ENCODE measurements at regions not wholly inside any gene's neighbourhood (a gene's known extent, or its start where the extent isn't known, plus 50 kb on each side); places are given as distances from the start of the nearest gene placed in this dataset.
"Not testable (repeated sequence)": the region's sequence is repeated elsewhere in the genome, so short reads cannot be mapped to it uniquely, and the experiment has no call there.

DNA sequence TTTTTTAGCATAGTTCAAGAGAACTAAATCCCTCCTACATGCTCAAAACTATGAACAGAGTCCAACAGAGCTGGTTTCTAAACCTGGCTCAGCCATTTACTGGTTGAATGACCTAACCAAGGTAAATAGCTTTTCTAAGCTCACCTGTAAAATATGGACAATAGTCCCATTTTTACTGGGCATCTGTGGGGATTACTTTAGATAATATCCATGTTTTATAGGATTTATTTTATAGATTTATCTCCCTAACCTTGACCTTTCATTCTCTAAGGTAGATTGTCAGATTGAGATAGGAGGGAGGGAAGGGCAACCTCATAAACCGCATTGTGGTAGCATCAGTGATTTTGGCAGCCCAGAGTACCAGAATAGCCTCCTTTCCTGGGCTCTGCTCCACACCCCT is 178.5 kb upstream of the TOX3 start:
- no peak for DNase-seq

GRCh38 chr16:52725043-52725442 is 178.1 kb upstream of the TOX3 start:
- no peak for DNase-seq

- DNase-seq = no peak
Observed at GRCh38 chr16:52721331-52721730, 174.4 kb upstream of the TOX3 start.

DNA sequence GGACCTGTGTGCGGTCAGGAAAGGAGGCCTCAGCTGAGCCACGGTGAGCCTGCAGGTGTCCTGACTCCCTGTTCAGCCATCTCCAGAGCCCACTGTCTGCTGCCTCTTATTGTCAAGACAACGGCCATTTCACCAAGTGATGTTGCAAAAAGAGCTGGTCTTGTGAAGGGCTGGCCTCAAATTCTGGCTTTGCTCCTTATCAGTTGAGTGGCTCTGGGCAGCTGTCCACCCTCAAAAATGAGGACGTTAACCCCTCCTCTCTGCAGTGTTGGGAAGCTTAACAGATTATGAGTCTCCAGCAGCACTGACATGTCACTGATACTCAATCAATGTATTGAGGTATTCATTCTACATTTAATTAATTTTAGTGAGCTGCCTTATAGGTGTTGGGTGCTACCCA is 171.1 kb upstream of the TOX3 start:
- no peak for DNase-seq

DNA sequence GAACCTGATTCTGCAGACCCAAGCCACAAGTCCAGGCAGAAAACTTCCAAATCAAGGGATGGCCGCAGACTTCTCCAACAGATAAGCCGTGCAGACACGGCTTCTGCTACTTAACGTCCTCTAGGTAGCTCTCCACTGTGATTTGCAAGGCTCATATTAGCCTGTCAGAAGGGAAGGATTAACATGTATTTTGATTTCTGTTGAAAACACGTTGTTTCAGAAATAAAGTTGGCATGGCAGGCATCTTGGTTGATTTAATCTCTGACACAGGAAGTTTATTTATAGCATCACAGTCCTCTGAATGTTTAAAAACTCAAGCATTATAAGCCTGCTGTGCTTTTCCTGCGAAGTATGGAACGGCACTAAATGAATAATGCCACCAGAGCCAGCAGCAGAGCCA is 166.8 kb upstream of the TOX3 start:
- no peak for DNase-seq

- no peak for DNase-seq
Observed at GRCh38 chr16:52709306-52709705, 162.4 kb upstream of the TOX3 start.

- DNase-seq = no peak
Observed at GRCh38 chr16:52708476-52708875, 161.5 kb upstream of the TOX3 start.

DNA sequence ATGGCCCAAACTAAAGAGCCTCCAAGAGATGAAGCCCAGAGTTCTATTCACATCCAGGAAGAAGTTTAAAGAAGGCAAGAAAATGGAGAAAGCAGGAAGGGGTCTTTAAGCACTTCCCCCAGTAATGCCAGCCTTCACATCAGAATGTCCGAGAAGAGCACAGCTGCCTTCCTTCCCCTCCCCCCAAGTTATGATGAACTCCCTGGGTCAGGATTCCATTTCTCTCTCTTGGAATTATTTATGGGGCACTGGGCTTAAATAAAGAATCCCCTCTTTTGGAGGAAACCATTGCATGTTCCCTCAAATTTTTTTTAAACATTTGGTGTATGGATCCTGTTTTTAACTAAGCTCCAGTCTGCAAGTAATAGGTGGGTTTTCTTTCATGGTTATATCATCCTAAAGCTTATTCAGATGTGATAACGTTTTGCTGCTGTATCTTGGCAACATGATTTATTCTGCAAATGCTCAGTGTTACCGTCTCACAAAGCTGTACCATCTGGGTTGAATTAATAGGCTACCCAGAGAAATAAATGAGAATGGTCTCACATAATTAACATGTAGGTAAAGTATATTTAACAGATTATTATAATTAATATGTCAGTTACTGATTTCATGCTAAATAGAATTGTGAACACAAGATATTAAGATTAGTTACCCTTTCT is 160.9 kb upstream of the TOX3 start:
- no peak for DNase-seq

GRCh38 chr16:52705122-52705521 is 158.2 kb upstream of the TOX3 start:
- no peak for DNase-seq

DNA sequence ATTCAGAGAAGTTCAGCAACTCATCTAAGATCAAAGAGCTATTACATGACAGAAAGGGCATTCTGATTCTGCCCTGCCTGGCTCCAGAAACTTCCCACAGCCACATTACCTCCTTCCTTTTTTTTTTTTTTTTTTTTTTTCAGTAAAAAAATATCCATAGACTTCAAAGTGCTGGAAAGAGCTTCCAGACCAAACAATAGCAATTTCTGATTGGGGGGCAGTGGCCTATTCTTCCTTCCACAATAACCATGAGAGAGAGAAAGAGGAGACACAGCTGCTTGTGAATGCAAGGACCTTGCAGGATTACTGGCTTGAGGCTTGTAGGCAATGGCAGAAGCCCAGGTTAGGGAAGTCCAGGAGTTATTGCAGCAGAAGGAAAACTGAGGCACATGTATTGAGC is 151.0 kb upstream of the TOX3 start:
- no peak for DNase-seq

- DNase-seq = no peak
Observed at GRCh38 chr16:52696126-52696525, 149.2 kb upstream of the TOX3 start.

GRCh38 chr16:52690468-52690867 is 143.5 kb upstream of the TOX3 start:
- no peak for DNase-seq

DNA sequence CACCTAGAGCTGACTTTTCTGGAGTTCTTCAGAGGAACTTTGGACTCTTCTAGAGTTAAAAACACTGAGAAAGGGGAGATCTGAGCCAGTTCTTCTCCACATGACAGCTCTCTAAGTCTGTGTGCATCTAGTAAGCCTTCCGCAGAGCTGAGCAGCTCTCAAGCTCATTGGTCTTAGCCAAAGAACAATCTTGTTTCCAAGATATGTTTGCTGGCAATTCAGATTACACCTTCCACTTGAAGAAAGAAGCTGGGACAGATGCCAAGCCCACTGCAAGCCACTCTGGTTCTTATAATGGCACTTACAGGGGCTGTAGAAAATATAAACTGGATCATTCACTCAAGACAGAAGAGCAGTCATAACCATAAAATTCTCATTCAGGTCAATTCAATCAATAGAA is 134.1 kb upstream of the TOX3 start:
- DNase-seq = no peak

GRCh38 chr16:52677501-52677900 is 130.6 kb upstream of the TOX3 start:
- no peak for DNase-seq

DNA sequence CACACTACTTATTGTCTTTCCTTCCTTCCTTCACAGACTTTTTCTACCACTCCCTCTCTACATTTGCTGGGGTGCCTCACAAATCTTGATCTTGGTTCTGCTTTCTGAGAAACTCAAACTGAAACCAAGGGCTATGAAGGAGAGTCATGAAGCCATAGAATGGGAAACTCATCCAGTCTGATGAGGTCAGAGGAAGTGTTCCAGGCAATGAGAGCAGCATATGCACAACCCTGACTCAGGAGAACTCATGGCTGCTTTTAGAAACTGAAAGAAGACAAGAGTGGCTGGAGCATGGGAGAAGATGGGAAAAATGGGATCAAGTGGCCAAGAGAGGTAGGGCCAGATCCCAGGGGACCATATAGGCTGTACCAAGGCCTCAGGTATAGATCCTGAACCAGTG is 130.0 kb upstream of the TOX3 start:
- no peak for DNase-seq

DNA sequence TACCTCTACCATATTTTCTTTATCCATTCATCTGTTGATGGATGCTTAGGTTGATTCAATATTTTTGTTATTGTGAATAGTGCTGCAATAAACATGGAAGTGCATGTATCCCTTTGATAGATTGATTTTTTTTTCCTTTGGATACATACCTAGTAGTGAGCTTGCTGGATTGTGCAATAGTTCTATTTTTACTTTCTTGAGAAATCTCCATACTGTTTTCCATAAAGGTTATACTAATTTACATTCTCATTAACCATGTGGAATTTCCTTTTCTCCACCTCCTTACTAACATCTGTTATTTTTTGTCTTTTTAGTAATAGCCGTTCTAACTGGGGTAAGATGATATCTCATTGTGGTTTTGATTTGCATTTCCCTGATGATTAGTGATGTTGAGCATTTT is 124.6 kb upstream of the TOX3 start:
- DNase-seq = no peak

DNA sequence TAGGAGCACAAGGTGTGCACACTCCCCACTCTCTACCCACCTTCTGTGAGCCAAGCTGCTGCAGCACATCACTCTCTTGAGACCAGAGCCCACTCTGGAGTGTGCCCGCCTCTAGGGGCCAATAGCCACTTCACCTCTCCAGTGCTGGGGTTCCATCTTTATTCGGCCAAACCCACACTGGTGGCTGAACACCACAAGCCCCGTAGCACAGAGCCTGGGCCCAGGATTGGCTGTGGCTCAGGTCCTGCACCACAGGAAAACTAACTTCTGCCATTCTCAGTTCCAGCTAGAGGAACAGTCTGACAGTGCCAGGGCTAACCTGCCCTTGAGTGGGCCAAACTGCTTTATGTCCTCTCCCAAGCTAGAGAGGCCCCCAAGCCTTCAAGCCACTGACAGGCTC is 111.0 kb upstream of the TOX3 start:
- no peak for DNase-seq

DNA sequence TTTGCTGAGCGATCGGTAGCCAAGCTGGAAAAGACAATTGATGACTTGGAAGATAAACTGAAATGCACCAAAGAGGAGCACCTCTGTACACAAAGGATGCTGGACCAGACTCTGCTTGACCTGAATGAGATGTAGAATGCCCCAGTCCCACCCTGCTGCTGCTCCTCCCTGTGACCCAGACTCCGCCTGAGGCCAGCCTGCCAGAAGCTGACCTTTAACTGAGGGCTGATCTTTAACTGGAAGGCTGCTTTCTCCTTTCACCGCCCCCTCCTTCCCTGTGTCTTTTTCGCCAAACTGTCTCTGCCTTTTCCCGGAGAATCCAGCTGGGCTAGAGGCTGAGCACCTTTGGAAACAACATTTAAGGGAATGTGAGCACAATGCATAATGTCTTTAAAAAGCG is 109.0 kb upstream of the TOX3 start:
- DNase-seq = not testable (repeated sequence)

DNA sequence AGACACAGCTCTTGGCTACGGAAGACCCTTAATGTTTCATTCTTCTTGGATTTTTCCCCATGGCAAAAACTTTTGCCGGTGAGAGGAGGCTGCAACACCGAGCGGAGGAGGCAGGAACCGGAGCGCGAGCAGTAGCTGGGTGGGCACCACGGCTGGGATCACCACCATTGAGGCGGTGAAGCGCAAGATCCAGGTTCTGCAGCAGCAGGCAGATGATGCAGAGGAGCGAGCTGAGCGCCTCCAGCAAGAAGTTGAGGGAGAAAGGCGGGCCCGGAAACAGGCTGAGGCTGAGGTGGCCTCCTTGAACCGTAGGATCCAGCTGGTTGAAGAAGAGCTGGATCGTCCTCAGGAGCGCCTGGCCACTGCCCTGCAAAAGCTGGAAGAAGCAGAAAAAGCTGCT is 108.2 kb upstream of the TOX3 start:
- DNase-seq = not testable (repeated sequence)

DNA sequence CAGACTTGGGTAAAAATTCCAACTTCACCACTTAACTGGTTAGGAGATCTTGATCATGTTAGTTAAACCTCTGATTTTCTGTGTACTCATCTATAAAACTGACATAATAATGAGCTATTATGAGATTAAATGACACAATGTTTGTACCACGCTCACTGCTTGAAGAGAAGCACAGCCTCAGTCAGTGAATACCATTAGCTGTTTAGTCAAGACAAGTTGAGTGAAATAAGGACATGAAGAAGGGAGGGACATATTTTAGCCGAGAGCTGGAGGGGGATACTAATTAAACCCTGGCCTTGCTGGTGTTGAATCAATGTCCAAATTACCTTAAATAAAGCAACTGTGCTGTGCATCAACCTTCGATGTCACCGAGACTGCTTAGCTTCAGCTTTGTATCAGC is 105.1 kb upstream of the TOX3 start:
- DNase-seq = no peak

DNA sequence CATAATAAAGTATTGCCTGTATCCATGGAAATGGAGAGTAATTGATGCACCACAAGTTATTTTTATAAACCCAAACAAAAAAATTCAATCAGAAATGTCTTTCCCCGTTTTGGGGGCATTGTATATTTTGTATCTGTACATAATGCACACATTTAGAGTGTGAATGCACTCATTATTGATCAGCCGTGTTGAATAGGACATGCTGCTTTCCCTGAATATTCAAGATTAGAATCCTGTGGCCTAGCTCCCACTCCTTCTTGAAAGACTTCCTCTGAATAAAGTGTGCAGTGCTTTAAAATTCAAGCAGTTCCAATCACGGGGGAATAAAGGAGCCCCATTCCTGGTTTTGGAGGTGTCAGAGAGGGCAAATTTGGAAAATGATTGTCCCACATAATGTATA is 103.8 kb upstream of the TOX3 start:
- no peak for DNase-seq

DNA sequence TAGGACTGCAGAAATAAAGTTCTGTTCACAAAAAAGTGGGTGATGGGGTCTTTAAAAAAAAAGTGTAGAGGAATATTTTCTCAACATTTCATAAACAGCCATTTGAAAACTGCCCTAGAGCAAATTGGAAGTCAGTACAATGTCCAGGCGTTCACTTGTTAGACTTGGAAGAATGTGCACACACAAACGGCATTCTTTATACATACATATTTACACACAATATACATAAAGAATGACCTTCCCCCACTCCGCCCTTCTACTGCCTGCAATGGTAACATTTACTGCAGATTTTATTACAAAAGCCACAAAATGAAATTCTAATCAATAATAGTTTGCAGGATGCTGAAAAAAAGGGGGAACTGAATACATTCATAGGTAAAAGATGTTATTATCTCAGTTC is 103.4 kb upstream of the TOX3 start:
- no peak for DNase-seq

GRCh38 chr16:52649870-52650269 is 102.9 kb upstream of the TOX3 start:
- DNase-seq = no peak

- DNase-seq = no peak
Observed at GRCh38 chr16:52647588-52647987, 100.6 kb upstream of the TOX3 start.

- DNase-seq = no peak
Observed at GRCh38 chr16:52643006-52643405, 96.1 kb upstream of the TOX3 start.

GRCh38 chr16:52634528-52634927 is 87.6 kb upstream of the TOX3 start:
- DNase-seq = no peak
